H9 (cell line): ENCODE measurements at regions not wholly inside any gene's neighbourhood (a gene's known extent, or its start where the extent isn't known, plus 50 kb on each side); places are given as distances from the start of the nearest gene placed in this dataset.

Source experiments
- DNase-seq: peaks from one replicate; pipeline ENCODE4 v3.0.0-alpha.2; 2017
- H2AFZ ChIP-seq: one replicate; pipeline ENCODE4 v1.6.1; 2013; ENCODE audit warnings: mild to moderate bottlenecking, low read length, control low read depth, moderate library complexity
- H2AK5ac ChIP-seq: 2 replicates; pipeline ENCODE4 v1.6.1; 2013; ENCODE audit warnings: low read length, control low read depth, mixed read lengths; ENCODE audit not compliant: insufficient read length
- H2BK120ac ChIP-seq: one replicate; pipeline ENCODE4 v1.6.1; 2013; ENCODE audit warnings: low read depth, mild to moderate bottlenecking, low read length, control low read depth, inconsistent platforms; ENCODE audit not compliant: poor library complexity, severe bottlenecking
- H2BK12ac ChIP-seq: 2 replicates; pipeline ENCODE4 v1.6.1; 2013; ENCODE audit warnings: low read length, control low read depth, mixed read lengths, low read depth; ENCODE audit not compliant: insufficient read length
- H2BK15ac ChIP-seq: 2 replicates; pipeline ENCODE4 v1.6.1; 2013; ENCODE audit warnings: low read depth, low read length, control low read depth
- H2BK20ac ChIP-seq: one replicate; pipeline ENCODE4 v1.6.1; 2013; ENCODE audit warnings: low read depth, mild to moderate bottlenecking, low read length, control low read depth, inconsistent platforms; ENCODE audit not compliant: poor library complexity, severe bottlenecking
- H2BK5ac ChIP-seq: 2 replicates; pipeline ENCODE4 v1.6.1; 2013; ENCODE audit warnings: low read length, control low read depth, mixed read lengths; ENCODE audit not compliant: insufficient read length
- H3K14ac ChIP-seq: 2 replicates; pipeline ENCODE4 v1.6.1; 2013; ENCODE audit warnings: low read length, control low read depth; ENCODE audit not compliant: insufficient read depth
- H3K18ac ChIP-seq: 2 replicates; pipeline ENCODE4 v1.6.1; 2013; ENCODE audit warnings: low read depth, mild to moderate bottlenecking, mixed read lengths, low read length, control low read depth; ENCODE audit not compliant: insufficient read length
- H3K23ac ChIP-seq: 2 replicates; pipeline ENCODE4 v1.6.1; 2013; ENCODE audit warnings: low read length, control low read depth, mixed read lengths, low read depth; ENCODE audit not compliant: insufficient read length
- H3K23me2 ChIP-seq: 2 replicates; pipeline ENCODE4 v1.6.1; 2013; ENCODE audit warnings: low read depth, mild to moderate bottlenecking, mixed read lengths, low read length, control low read depth; ENCODE audit not compliant: insufficient read length, poor library complexity, severe bottlenecking
- H3K27ac ChIP-seq: 2 replicates; pipeline ENCODE4 v1.5.1; 2013; ENCODE audit warnings: low read length, control low read depth, mixed read lengths, low read depth; ENCODE audit not compliant: insufficient read length
- H3K27me3 ChIP-seq: 2 replicates; pipeline ENCODE4 v1.6.1; 2013; ENCODE audit warnings: low read length, control low read depth, inconsistent platforms; ENCODE audit not compliant: insufficient read depth
- H3K4ac ChIP-seq: 2 replicates; pipeline ENCODE4 v1.6.1; 2013; ENCODE audit warnings: low read depth, mild to moderate bottlenecking, control low read depth, inconsistent platforms, low read length, moderate library complexity
- H3K4me1 ChIP-seq: 2 replicates; pipeline ENCODE4 v1.6.1; 2013; ENCODE audit warnings: low read length, control low read depth, inconsistent platforms; ENCODE audit not compliant: insufficient read depth
- H3K4me2 ChIP-seq: 2 replicates; pipeline ENCODE4 v1.6.1; 2013; ENCODE audit warnings: low read length, control low read depth, mixed read lengths; ENCODE audit not compliant: insufficient read length, insufficient read depth
- H3K56ac ChIP-seq: 2 replicates; pipeline ENCODE4 v1.6.1; 2013; ENCODE audit warnings: low read depth, mild to moderate bottlenecking, mixed read lengths, low read length, control low read depth; ENCODE audit not compliant: insufficient read length
- H3K79me1 ChIP-seq: 2 replicates; pipeline ENCODE4 v1.6.1; 2013; ENCODE audit warnings: low read depth, mild to moderate bottlenecking, moderate library complexity, low read length, control low read depth, inconsistent platforms; ENCODE audit not compliant: insufficient read depth, poor library complexity, severe bottlenecking
- H3K79me2 ChIP-seq: 2 replicates; pipeline ENCODE4 v1.6.1; 2013; ENCODE audit warnings: low read length, control low read depth, inconsistent platforms; ENCODE audit not compliant: insufficient read depth
- H3K9ac ChIP-seq: 2 replicates; pipeline ENCODE4 v1.6.1; 2013; ENCODE audit warnings: low read length, control low read depth, mixed read lengths; ENCODE audit not compliant: insufficient read length; ENCODE audit errors: extremely low read depth
- H3K9me3 ChIP-seq: one replicate; pipeline ENCODE4 v1.6.1; 2013; ENCODE audit warnings: low read depth, low read length, inconsistent platforms; ENCODE audit not compliant: control insufficient read depth
- H3T11ph ChIP-seq: one replicate; pipeline ENCODE4 v1.6.1; 2013; ENCODE audit warnings: mild to moderate bottlenecking, low read length, control low read depth, inconsistent platforms
- H4K20me1 ChIP-seq: one replicate; pipeline ENCODE4 v1.6.1; 2013; ENCODE audit not compliant: control insufficient read depth, insufficient read length, insufficient read depth
- H4K5ac ChIP-seq: 2 replicates; pipeline ENCODE4 v1.6.1; 2013; ENCODE audit warnings: low read depth, mild to moderate bottlenecking, mixed read lengths, low read length, control low read depth; ENCODE audit not compliant: insufficient read length
- H4K8ac ChIP-seq: replicated peaks from 2 replicates; pipeline ENCODE4 v1.6.1; 2013; ENCODE audit warnings: low read length, control low read depth, mixed read lengths, low read depth; ENCODE audit not compliant: insufficient read length
- H4K91ac ChIP-seq: 2 replicates; pipeline ENCODE4 v1.6.1; 2013; ENCODE audit warnings: low read depth, mild to moderate bottlenecking, moderate library complexity, mixed read lengths, low read length, control low read depth; ENCODE audit not compliant: insufficient read length
- H3K27ac Mint-ChIP-seq, 3 experiments: 2 replicates in 2 of 3; 3 replicates in 1 of 3; pipeline ENCODE4 v1.8.0; 2020 to 2021; ENCODE audit warnings: mixed read lengths in 3 of 3, mild to moderate bottlenecking in 1 of 3, moderate library complexity in 1 of 3
- H3K27me3 Mint-ChIP-seq: 2 replicates; pipeline ENCODE4 v1.8.0; 2021; ENCODE audit warnings: low read depth, mild to moderate bottlenecking, moderate library complexity, mixed read lengths
- H3K36me3 Mint-ChIP-seq, 3 experiments: 2 replicates in 2 of 3; 3 replicates in 1 of 3; pipeline ENCODE4 v1.8.0; 2020 to 2021; ENCODE audit warnings: low read depth in 3 of 3, mixed read lengths in 3 of 3; ENCODE audit not compliant: insufficient read depth in 1 of 3
- H3K4me1 Mint-ChIP-seq, 2 experiments: 2 replicates each; pipeline ENCODE4 v1.8.0; 2020; ENCODE audit warnings: mixed read lengths in 2 of 2
- H3K4me3 Mint-ChIP-seq, 2 experiments: 2 replicates in 1 of 2; 3 replicates in 1 of 2; pipeline ENCODE4 v1.8.0; 2020 to 2021; ENCODE audit warnings: mild to moderate bottlenecking in 2 of 2, mixed read lengths in 2 of 2, moderate library complexity in 1 of 2
- H3K9me3 Mint-ChIP-seq, 2 experiments: 2 replicates in 1 of 2; 3 replicates in 1 of 2; pipeline ENCODE4 v1.8.0; 2020; ENCODE audit warnings: mild to moderate bottlenecking in 2 of 2, mixed read lengths in 2 of 2, moderate library complexity in 1 of 2
- WGBS: extraction: QIAGEN DNeasy Blood & Tissue Kit; methylation state at CpG from one replicate; pipeline ENCODE4 v1.1.7; 2013; ENCODE audit warnings: missing lambda C conversion rate, low lambda C conversion rate, mixed read lengths; ENCODE audit not compliant: insufficient read length; ENCODE audit errors: extremely low coverage; 5-methylcytosine and 5-hydroxymethylcytosine counted together
- TF ChIP-seq, protein P1 (sequence below): fragments of 200-600 bp; sonication (generic); conservative IDR thresholded peaks from 3 replicates; pipeline ENCODE4 v1.8.0; 2021; ENCODE audit warnings: antibody characterized with exemption, mild to moderate bottlenecking

DNA sequence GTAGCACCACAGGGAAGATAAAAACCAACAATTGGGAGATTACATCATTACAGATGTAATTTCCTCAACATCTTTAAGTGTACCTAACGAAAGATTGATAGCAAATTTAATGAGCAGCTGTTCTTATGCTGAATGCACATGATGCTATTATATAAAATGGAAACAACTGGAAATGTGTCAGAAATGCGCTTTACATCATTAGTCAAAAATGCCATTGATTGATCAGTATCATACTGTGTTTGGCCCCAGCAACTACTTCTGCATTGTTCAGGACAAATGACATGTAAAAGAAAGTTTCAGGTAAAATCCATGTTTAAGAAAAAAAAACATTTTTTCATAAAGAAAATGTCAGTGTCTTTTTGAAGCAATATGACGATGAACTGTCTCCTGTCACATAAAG, 625.5 kb upstream of the MIR17HG start:
- H4K20me1 ChIP-seq = no peaks in the 10 kb centered on the region
- H3K18ac ChIP-seq = no peak overlapping the region
- H3K14ac ChIP-seq = no peak overlapping the region
- H3K79me1 ChIP-seq = no peaks in the 10 kb centered on the region
- H3K23ac ChIP-seq = no peak overlapping the region
- no peak overlapping the region for H3K4ac ChIP-seq
- Mint-ChIP-seq H3K36me3 (no peaks in the 10 kb centered on the region), H3K27ac (no peak overlapping the region), H3K9me3 (no peaks in the 10 kb centered on the region), H3K4me3 (no peak overlapping the region), H3K4me1 (peaks cover 9 to 10% of the 10 kb centered on the region in 2 experiments), H3K27me3 (no peaks in the 10 kb centered on the region)
- no CpG with 5 or more reads among the region's 3 CpGs for WGBS
- H3K27ac ChIP-seq = no peak overlapping the region
- no peak overlapping the region for H3K4me2 ChIP-seq
- no peak overlapping the region for H2BK12ac ChIP-seq
- no peaks in the 10 kb centered on the region for H3K79me2 ChIP-seq
- no peak overlapping the region for H2AFZ ChIP-seq
- no peaks in the 10 kb centered on the region for H3K9me3 ChIP-seq
- no peak overlapping the region for H2BK15ac ChIP-seq
- TF ChIP-seq, protein P1, sequence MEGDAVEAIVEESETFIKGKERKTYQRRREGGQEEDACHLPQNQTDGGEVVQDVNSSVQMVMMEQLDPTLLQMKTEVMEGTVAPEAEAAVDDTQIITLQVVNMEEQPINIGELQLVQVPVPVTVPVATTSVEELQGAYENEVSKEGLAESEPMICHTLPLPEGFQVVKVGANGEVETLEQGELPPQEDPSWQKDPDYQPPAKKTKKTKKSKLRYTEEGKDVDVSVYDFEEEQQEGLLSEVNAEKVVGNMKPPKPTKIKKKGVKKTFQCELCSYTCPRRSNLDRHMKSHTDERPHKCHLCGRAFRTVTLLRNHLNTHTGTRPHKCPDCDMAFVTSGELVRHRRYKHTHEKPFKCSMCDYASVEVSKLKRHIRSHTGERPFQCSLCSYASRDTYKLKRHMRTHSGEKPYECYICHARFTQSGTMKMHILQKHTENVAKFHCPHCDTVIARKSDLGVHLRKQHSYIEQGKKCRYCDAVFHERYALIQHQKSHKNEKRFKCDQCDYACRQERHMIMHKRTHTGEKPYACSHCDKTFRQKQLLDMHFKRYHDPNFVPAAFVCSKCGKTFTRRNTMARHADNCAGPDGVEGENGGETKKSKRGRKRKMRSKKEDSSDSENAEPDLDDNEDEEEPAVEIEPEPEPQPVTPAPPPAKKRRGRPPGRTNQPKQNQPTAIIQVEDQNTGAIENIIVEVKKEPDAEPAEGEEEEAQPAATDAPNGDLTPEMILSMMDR = no peak
- H3K56ac ChIP-seq = no peak overlapping the region
- no peak overlapping the region for H4K91ac ChIP-seq
- no peak overlapping the region for H4K5ac ChIP-seq
- H3K27me3 ChIP-seq = no peaks in the 10 kb centered on the region
- no peak overlapping the region for H3K9ac ChIP-seq
- H3K23me2 ChIP-seq = no peaks in the 10 kb centered on the region
- no peak overlapping the region for H2AK5ac ChIP-seq
- no peak overlapping the region for H2BK120ac ChIP-seq
- no peak overlapping the region for H4K8ac ChIP-seq
- no peak for DNase-seq
- H3T11ph ChIP-seq = no peak overlapping the region
- H3K4me1 ChIP-seq = no peaks in the 10 kb centered on the region
- H2BK20ac ChIP-seq = no peak overlapping the region
- no peak overlapping the region for H2BK5ac ChIP-seq
